GM18507 (cell line): ENCODE measurements at regions not wholly inside any gene's neighbourhood (a gene's known extent, or its start where the extent isn't known, plus 50 kb on each side); places are given as distances from the start of the nearest gene placed in this dataset.

Experiments
- DNase-seq: peaks from one replicate; pipeline ENCODE4 v3.0.0; 2011; ENCODE audit warnings: low read depth; ENCODE audit not compliant: insufficient read length; ENCODE audit errors: extremely low spot score
- FAIRE-seq: peaks from 2 replicates; lab custom pipeline; 2011; peaks lifted over from hg19 to GRCh38; lab: Jason Lieb, UNC

- no peak for FAIRE-seq
- no peak for DNase-seq
These were observed 122.3 kb upstream of the UGT8 start for GRCh38 chr4:114476310-114476709.

DNA sequence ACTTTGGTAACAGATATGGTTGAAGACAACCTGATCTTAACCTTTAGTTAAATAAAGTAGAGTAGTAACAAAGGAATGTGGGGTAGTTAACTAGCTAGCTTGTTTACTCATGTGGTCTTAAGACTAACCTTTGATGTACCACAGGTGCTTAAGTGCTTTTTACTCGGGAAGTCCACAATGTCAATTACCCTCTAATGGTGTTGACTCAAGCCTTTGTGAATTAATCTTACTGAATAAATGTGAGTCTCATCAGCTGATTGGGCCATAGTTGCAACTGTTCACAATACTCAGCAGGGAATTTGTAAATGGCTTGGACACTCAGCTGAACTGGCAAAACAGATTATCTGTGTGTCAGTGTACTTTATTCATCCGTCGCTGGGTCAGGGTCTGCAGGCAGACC is 119.0 kb upstream of the UGT8 start:
- no peak for DNase-seq
- FAIRE-seq: no peak

DNA sequence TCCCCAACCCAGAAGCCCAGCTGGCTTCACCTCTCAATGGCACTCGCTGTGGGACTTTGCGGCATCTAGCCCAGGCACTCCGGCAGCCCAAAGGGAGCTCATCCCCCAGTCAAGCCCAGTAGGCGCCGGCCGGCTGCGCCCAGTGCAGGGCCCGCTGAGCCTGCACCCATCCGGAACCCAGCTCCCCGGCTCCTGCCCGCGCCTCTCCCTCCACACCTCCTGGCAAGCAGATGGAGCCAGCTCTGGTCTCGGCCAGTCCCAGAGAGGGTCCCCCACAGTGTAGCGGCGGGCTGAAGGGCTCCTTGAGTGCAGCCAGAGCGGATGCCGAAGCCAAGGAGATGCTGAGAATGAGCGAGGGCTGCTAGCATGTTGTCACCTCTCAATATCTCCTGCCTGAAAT is 116.8 kb upstream of the UGT8 start:
- FAIRE-seq: no peak
- DNase-seq: no peak

DNA sequence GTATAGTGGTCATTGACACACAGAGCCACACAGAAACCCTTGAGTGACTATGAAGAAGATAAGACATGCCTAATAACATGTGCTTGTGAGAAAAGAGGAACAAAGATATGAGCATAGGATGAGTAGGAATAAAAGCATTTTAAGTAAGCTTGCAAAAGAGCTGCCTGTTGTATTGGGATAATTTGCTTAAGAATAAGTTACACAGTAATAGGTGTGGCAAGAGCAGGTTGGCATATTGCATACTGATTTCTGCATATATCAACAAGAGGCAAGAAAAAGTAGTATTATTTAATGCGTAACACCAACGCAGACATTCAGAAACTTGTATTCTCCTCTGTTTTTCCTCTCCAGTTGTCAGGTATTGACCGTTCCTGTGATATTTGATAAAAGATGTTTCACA is 111.5 kb upstream of the UGT8 start:
- DNase-seq (no peak), FAIRE-seq (no peak)

DNA sequence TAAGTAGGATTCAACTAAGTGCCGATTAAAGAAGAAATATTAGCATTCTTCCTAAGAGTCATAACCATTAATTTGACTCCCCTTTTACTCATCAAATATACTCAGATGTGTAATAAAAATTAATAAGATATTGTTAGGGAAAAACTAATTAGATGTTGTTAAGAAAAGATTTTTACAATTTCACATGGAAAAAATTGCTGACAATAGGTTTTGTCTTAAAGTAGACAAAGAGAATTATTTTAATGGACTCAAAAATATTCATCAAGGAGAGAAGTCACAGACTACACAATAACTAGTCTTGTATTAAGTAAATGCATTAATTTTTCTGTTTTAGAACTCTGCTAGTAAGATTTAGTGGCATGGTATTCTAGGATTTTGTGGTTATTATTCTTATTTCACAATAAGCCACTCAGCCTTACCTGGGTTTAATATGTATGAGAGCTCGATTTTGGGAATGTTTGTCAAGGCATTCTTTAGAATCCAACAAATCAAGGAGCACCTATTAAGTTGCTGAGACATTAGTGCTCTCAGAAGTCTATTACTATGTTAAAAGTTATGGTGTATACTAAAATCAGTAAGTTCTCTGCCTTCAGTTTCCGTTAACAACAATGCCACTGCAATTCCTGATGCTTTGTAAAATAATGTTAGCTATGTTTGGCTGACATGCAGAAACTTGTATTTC is 110.2 kb upstream of the UGT8 start:
- DNase-seq (no peak), FAIRE-seq (no peak)

DNA sequence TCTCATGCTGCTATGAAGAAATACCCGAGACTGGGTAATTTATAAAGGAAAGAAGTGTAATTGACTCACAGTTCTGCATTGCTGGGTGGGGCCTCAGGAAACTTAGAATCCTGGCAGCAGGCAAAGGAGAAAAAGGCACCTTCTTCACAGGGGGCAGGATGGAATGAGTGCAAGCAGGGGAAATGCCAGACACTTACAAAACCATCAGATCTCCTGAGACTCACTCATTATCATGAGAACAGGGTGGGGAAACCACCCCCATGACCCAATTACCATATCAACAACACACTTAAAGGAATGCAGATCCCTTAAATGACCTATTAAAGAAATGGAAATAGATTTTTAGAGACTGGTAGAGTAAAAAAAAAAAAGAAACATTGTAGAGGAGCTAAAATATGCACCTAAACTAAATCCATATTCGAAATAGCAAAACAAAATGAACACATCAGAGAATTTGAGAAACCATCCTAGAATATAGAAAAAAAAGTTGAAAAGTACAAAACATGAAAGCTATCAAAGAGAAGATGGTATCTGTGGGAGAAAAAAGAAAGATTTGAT is 104.3 kb upstream of the UGT8 start:
- FAIRE-seq: no peak
- no peak for DNase-seq

DNA sequence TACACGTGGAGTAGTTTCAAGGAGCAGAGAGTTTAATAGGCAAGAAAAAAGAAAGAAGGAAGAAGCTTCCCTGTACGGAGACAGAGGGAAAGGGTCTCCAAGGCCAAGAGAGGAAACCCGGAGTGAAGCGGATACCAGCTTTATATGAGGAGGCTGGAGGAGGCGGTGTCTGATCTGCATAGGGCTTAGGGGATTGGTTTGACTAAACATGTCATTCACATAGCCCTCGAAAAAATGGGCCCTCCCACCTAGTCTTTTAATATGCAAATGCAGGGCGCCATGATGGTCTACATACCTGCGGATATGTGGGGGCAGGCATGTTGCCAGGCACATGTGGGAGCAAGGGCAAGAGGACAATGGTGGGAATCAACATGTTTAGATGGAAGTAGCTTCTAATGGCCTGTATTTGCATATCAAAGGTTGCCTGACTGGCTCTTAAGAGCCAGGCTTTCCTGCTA is 103.1 kb upstream of the UGT8 start:
- FAIRE-seq: no peak
- DNase-seq: no peak

- DNase-seq: no peak
- FAIRE-seq: no peak
These were observed 101.5 kb upstream of the UGT8 start for GRCh38 chr4:114497116-114497515.

GRCh38 chr4:114509340-114509739 is 89.3 kb upstream of the UGT8 start:
- FAIRE-seq (no peak), DNase-seq (no peak)

DNA sequence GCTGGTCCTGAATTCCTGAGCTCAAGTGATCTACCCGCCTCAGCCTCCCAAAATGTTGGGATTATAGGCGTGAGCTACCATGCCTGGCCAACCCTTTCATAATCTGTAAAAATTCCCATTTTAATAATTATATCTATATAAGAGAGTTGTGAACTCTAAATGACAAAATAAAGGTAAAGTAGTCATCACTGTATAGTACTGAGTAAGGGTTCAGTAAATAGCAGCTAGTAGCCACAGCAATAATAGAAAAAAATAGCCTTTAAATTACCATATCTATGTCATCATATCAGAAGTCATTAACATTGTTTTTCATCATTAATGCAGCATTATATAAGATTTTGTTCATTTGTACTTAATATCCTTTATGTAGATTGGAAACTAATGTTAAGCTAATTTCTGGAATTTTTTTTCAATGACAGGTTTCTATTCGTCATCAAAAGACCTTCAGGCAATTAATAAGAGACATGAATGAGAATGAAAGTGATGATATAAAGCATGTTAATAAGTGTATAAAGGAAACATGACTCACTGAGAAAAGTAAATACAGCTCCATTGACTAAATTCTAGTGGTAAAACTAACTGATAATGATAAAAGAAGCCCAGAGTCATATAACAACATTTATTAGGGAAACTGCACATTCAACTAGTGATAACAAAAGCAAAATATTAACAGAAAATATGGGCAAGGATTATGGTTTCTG is 85.9 kb upstream of the UGT8 start:
- DNase-seq: no peak
- FAIRE-seq: no peak

- no peak for FAIRE-seq
- DNase-seq: no peak
These were observed 79.2 kb upstream of the UGT8 start for GRCh38 chr4:114519368-114519767.

GRCh38 chr4:114527170-114527569 is 71.4 kb upstream of the UGT8 start:
- DNase-seq (no peak), FAIRE-seq (no peak)

- DNase-seq: no peak
- no peak for FAIRE-seq
These were observed 71.0 kb upstream of the UGT8 start for GRCh38 chr4:114527637-114528036.

GRCh38 chr4:114535725-114536124 is 62.9 kb upstream of the UGT8 start:
- DNase-seq: no peak
- no peak for FAIRE-seq

- FAIRE-seq (no peak), DNase-seq (no peak)
These were observed 61.3 kb upstream of the UGT8 start for GRCh38 chr4:114537352-114537751.

- DNase-seq (no peak), FAIRE-seq (no peak)
These were observed 60.5 kb upstream of the UGT8 start for GRCh38 chr4:114538012-114538617.

DNA sequence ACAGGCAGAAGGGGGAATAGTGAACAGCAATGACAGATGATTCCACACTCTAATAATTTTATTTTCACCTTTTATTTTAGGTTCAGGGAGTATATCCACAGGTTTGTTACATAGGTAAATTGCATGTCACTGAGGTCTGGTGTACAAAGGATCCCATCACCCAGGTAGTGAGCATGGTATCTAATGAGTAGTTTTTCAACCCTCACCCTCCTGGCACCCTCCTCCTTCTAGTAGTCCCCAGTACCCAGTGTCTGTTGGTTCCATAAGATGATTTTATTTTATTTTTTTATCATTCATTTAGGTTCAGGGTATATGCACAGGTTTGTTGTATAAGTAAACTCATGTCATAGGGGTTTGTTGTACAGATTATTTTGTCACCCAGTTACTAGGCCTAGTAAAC is 58.6 kb upstream of the UGT8 start:
- DNase-seq: no peak
- FAIRE-seq: no peak

- DNase-seq: no peak
- no peak for FAIRE-seq
These were observed 51.1 kb upstream of the UGT8 start for GRCh38 chr4:114547340-114548134.
